ENCODE measurements at regions not wholly inside any gene's neighbourhood (a gene's known extent, or its start where the extent isn't known, plus 50 kb on each side); places are given as distances from the start of the nearest gene placed in this dataset. TPM values are rescaled to one million over a fixed set of nuclear protein-coding genes. Genes with fewer than 3 reads are reported as not detected.

DNA sequence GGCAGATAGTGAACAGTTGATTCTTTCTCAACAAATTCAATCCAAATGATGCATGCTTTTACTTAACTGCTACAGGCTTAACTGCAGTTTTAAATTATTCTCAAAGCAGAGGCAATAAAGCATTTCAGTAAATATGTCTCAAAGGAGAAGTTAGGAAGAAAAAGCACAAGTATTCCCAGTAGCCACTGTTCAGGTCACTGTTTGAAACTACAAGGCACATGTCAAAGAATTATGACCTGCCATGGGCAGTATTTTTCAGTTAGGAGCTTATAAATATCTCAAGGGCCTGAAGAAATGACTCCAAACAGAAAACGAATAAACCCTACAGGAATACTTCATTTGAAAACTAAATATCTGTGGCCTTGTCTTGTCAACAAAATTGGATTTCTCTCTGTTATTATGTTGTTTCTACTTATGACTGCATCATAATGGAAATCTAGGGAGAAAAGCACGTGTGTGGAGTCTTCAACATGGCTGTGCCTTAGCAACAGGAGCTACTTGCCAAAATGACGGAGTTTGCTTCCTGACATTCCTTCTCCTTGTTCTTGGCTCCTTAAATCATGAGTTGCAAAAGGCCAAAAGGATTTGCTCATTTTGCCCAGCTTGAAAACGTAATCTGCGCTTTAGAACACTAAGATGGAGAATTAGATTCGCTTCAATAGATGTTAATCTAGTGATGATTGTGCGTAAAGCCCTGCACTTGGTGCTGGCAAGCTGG, 67.6 kb upstream of the GPR101 start:
- Histone ChIP-seq H3K27me3 (ENCODE audit: insufficient read depth, low read length) (no peaks in the 10 kb centered on the region), H3K4me2 (ENCODE audit: insufficient read depth, low read length) (no peak overlapping the region), H3K4me3 (ENCODE audit: insufficient read depth, low read length) (no peak overlapping the region), H3K9me3 (ENCODE audit: low read depth, low read length) (no peaks in the 10 kb centered on the region), H3K27ac (ENCODE audit: low read depth, low read length) (no peak overlapping the region), H3K4me1 (ENCODE audit: insufficient read depth, low read length) (no peaks in the 10 kb centered on the region), H2AFZ (ENCODE audit: low read length) (no peak overlapping the region), H3K36me3 (ENCODE audit: insufficient read depth, low read length) (no peaks in the 10 kb centered on the region), H3K79me2 (ENCODE audit: insufficient read depth, low read length) (no peaks in the 10 kb centered on the region), H4K20me1 (ENCODE audit: insufficient read depth, low read length) (no peaks in the 10 kb centered on the region)
- DNase-seq (ENCODE audit: insufficient read length, low spot score, missing footprints), result no peak
- TF ChIP-seq, protein P1, sequence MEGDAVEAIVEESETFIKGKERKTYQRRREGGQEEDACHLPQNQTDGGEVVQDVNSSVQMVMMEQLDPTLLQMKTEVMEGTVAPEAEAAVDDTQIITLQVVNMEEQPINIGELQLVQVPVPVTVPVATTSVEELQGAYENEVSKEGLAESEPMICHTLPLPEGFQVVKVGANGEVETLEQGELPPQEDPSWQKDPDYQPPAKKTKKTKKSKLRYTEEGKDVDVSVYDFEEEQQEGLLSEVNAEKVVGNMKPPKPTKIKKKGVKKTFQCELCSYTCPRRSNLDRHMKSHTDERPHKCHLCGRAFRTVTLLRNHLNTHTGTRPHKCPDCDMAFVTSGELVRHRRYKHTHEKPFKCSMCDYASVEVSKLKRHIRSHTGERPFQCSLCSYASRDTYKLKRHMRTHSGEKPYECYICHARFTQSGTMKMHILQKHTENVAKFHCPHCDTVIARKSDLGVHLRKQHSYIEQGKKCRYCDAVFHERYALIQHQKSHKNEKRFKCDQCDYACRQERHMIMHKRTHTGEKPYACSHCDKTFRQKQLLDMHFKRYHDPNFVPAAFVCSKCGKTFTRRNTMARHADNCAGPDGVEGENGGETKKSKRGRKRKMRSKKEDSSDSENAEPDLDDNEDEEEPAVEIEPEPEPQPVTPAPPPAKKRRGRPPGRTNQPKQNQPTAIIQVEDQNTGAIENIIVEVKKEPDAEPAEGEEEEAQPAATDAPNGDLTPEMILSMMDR (IDR thresholded peaks at IDR 0.05; ENCODE audit: extremely low read depth, low read depth, low read length), result no peak

Small RNA genes in the stretch of these regions (small RNA-seq; reads per million reads assigned to genes)
- gene AL355309.1, result not detected

Measured in osteoblast (primary cell).